Activated naive CD4-positive, alpha-beta T cell (primary cell): ENCODE measurements at regions not wholly inside any gene's neighbourhood (a gene's known extent, or its start where the extent isn't known, plus 50 kb on each side); places are given as distances from the start of the nearest gene placed in this dataset.

Source experiments
- DNase-seq, 4 experiments: peaks; one replicate each; lab custom pipeline; 2025; lab: John Stamatoyannopoulos, UW

GRCh38 chr14:32004300-32004699 is 72.8 kb upstream of the ARHGAP5 start:
- no peak for DNase-seq

GRCh38 chr14:32005628-32006027 is 71.5 kb upstream of the ARHGAP5 start:
- no peak for DNase-seq

- DNase-seq: no peak
Observed at GRCh38 chr14:32006263-32007110, 70.6 kb upstream of the ARHGAP5 start.

- DNase-seq: no peak
Observed at GRCh38 chr14:32007755-32008362, 69.2 kb upstream of the ARHGAP5 start.

GRCh38 chr14:32008602-32009193 is 68.4 kb upstream of the ARHGAP5 start:
- DNase-seq: no peak

- DNase-seq: no peak
Observed at GRCh38 chr14:32009221-32009975, 67.7 kb upstream of the ARHGAP5 start.

GRCh38 chr14:32009976-32010581 is 67.0 kb upstream of the ARHGAP5 start:
- DNase-seq: no peak

- DNase-seq: no peak
Observed at GRCh38 chr14:32010604-32011125, 66.4 kb upstream of the ARHGAP5 start.

GRCh38 chr14:32011225-32011624 is 65.9 kb upstream of the ARHGAP5 start:
- DNase-seq: no peak

- no peak for DNase-seq
Observed at GRCh38 chr14:32012062-32012461, 65.0 kb upstream of the ARHGAP5 start.

GRCh38 chr14:32012571-32012970 is 64.5 kb upstream of the ARHGAP5 start:
- no peak for DNase-seq

GRCh38 chr14:32013083-32013482 is 64.0 kb upstream of the ARHGAP5 start:
- DNase-seq: no peak

- DNase-seq: no peak
Observed at GRCh38 chr14:32014057-32014456, 63.0 kb upstream of the ARHGAP5 start.

- no peak for DNase-seq
Observed at GRCh38 chr14:32014498-32014897, 62.6 kb upstream of the ARHGAP5 start.

GRCh38 chr14:32015166-32015565 is 61.9 kb upstream of the ARHGAP5 start:
- no peak for DNase-seq

- no peak for DNase-seq
Observed at GRCh38 chr14:32017587-32017986, 59.5 kb upstream of the ARHGAP5 start.

GRCh38 chr14:32018391-32019092 is 58.6 kb upstream of the ARHGAP5 start:
- no peak for DNase-seq

GRCh38 chr14:32019276-32019675 is 57.8 kb upstream of the ARHGAP5 start:
- DNase-seq: no peak

- DNase-seq: no peak
Observed at GRCh38 chr14:32020882-32021281, 56.2 kb upstream of the ARHGAP5 start.

GRCh38 chr14:32021341-32021740 is 55.8 kb upstream of the ARHGAP5 start:
- no peak for DNase-seq

GRCh38 chr14:32022525-32022924 is 54.6 kb upstream of the ARHGAP5 start:
- DNase-seq: no peak
